Left hindlimb (tissue), 1 donor: ENCODE measurements at regions not wholly inside any gene's neighbourhood (a gene's known extent, or its start where the extent isn't known, plus 50 kb on each side); places are given as distances from the start of the nearest gene placed in this dataset.

Source experiments
- DNase-seq: peaks from one replicate; pipeline ENCODE4 v3.0.0-alpha.2; 2018

DNA sequence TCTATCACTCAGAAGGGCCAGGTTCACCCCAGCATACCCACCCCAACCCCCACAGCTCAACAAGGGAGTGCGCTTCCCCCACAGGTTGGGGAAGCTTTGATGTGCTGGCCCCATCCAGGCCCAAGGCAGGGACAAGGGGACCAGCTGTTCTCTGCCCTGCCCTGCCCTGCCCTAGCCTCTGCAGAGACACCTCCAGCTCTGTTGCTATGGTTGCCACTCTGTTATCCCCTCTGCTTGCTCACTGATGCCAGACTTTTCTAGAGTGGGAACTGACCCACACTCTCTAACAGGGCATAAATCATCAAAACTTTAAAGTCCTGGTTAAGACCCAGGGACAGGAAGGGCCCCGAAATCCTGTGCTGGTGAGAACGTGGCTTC is 50.4 kb upstream of the ENPP7 start:
- no peak for DNase-seq

GRCh38 chr17:79679631-79680317 is 51.0 kb upstream of the ENPP7 start:
- no peak for DNase-seq

DNA sequence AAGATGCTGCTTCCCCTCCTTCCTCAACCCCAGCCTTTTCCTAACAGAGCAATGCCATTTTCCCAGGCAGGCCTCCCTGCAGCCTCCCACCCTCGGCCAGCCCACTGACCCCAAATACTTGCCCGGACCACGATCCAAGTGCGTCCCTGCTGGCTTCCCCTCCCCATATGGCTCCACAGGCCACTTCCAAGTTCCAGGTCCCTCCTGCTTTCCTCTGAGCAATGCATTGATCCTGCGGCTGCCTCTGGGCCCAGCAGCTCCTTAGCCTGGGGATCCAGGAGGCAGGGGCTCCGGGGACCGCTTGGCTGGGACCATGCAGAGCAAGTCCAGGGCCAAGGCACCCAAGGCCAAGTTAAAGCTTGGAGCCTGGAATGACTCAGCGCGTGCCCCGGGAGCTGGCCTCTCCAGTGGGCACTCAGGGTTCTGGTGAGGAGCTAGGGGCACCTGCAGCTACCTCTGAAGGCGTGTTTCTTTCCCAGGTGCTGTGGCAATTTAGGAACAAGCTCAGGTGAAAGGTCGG is 51.9 kb upstream of the ENPP7 start:
- no peak for DNase-seq

DNA sequence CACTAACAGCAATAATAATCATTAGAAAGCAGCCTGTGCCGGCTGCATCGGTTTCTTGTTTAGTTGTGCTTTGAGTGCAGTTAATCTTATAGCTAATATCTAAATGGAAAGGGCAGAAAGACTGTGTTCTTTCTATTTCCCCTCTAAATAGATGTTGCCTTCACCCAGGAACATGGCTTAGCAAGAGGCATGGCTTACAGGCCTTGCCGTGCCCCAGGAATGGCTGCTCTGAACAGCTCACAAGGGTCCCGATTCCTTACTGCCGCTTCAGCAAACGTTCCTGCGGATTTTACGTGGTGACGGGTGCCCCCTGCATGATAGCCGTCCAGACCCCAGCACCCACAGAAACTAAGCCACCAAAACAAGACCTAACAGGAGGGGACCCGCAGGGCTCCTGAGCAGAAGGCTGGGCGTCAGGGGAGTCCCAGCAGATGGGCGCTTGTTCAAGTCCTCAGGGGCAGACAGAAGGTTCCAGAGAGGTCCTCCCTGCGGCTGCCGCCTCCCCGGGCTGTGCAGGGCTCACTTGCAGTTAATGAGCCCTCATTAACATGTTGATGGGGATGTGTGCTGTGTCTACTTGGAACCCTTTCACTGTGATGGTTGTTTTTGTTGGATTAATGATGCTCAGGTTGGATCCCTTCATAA is 52.5 kb upstream of the ENPP7 start:
- no peak for DNase-seq

GRCh38 chr17:79677646-79678045 is 53.1 kb upstream of the ENPP7 start:
- no peak for DNase-seq

DNA sequence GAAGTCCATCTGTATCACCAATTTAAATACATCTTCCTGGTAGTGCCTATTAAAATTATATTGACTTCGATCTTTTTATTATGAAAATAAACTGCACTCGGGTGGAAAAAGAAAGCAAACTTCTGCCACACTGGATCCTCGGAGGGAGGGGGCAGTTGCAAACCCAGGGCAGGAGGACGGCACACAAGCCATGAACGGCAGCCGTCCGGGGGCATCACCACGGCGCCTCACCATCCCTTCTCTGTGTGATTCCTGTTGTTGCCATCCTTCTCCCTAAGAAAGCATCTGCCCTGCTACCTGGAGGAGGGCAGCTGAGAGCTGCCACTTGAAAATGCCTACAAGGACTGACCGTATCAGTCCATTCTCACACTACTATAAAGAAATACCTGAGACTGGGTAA is 53.9 kb upstream of the ENPP7 start:
- no peak for DNase-seq

DNA sequence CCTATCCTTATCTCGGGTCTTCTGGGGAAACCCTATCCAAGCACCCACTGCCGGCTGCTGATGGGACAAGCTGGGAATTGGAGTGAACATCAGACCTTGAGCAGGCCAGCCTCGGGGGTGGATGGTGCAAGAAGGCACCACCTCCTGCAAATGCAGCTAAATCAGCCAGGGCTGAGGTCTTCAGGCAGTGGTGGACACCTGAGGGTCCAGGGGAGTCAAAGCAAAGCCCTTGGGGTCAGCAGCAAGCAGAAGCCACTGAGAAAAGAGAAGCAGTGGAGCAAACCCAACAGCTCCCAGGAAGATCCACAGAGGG is 55.4 kb upstream of the ENPP7 start:
- no peak for DNase-seq

GRCh38 chr17:79674506-79675412 is 56.0 kb upstream of the ENPP7 start:
- DNase-seq: no peak

DNA sequence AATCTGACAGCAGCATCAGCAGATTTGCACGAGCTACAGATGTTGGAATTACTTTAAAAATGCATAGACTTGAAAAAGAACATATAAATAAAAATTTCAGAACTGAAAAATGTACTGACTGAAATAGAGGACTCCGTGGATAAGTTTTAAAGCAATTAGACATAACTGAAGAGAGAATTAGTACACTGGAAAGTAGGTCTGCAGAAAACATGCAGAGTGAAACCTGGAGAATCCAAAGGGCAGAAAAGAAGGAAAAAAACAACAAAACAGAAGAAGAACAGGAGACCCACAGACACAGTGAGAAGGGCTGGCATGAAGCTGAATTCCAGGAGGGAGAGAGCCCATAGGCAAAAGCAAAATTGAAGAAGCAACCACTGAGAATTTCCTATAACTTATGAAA is 57.2 kb upstream of the ENPP7 start:
- no peak for DNase-seq

DNA sequence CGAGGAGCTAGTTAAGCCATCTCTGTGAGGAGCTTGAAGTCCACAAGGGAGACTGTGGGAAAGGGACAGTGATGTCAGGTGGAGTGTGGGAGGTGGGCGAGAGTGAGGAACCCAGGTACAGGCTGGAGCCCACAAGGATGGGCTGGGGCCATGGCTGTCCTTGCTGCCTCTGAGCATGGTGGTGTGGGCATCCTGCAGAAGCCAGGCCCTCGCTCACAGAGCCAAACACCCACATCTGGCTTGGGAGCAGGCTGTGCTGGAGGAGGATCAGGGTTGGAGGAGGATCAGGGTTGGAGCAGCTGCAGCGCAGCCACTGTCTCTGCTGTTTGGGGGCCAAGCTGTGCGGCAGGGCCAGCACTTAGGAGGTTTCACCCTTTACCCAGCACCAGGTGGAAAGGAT is 58.2 kb upstream of the ENPP7 start:
- no peak for DNase-seq

DNA sequence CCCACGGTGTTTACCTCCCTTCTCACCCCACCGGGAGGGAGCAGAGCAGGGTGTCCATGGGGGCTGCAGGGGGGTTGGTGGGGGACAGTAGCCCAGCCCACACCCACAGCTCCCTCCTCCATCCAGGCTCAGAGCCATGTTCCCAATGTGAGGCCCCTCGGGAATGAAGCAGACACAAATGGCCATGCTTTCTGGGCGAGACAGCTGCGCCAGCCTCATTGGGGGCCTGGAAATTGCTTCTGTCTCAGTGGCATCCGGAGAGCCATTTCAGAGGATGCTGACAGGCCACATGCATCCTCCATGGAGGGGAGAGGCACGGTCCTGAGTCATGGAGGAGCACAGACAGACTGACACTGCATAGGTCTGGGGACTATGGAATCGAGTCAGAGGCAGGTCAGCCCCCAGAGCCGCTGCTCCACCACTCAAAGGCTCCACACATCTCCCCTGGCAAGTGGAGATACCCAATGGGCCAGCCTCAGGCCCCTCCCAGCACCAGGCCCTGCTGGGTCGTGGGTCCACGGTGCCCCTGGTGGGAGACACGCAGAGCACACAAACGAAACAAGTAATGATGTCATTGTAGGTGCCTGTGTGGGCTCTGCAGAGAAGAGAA is 59.6 kb upstream of the ENPP7 start:
- DNase-seq: no peak

DNA sequence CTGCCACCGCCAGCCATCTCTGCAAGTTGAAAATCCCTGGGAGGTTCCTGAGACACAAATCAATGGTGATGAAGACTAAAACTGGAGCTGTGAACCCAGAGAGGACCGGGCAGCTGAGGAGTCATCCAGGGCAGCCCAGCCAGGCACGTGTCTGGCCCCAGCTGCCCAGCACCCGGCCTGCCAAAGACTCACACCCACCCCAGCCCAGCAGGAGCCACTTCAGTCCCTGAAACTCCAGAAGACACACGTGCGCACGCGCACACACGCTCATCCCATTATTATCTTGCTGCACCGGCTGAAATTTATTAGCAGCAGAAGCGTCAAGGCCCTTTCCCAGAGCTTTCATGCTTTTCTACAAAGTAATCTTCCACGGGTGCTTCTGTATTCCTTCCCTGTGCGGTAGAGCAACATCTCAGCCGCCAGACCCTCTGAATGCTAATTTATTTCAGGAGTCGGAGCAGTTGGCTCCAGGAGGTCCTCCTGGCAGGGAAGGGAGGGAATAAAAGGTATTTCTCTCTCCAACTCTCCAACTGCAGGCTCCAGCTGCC is 59.8 kb upstream of the RBFOX3 start:
- DNase-seq: no peak

DNA sequence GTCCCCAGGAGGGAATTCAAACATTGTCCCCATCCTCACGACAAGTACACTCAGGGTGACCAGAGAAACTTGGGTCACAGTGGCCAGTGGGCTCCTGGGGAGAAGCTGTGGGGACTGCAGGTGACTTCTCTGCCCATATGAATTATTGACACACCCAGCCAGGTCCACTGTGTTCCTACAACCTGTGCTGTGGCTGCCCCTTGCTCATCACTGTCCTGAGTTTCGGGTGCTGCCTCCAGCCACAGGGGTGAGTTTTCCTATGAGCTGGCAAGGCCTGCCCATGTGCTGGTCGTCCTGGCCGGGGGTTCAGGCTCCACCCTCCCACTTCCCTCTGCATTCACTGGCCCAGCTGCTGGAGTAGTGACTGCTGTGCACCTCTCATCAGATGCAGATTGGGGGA is 59.0 kb upstream of the RBFOX3 start:
- DNase-seq: no peak

- no peak for DNase-seq
These were observed 57.7 kb upstream of the RBFOX3 start for GRCh38 chr17:79668344-79669250.

GRCh38 chr17:79667746-79668145 is 56.9 kb upstream of the RBFOX3 start:
- DNase-seq: no peak

- no peak for DNase-seq
These were observed 56.4 kb upstream of the RBFOX3 start for GRCh38 chr17:79667121-79667715.

GRCh38 chr17:79666111-79666510 is 55.3 kb upstream of the RBFOX3 start:
- DNase-seq: no peak

DNA sequence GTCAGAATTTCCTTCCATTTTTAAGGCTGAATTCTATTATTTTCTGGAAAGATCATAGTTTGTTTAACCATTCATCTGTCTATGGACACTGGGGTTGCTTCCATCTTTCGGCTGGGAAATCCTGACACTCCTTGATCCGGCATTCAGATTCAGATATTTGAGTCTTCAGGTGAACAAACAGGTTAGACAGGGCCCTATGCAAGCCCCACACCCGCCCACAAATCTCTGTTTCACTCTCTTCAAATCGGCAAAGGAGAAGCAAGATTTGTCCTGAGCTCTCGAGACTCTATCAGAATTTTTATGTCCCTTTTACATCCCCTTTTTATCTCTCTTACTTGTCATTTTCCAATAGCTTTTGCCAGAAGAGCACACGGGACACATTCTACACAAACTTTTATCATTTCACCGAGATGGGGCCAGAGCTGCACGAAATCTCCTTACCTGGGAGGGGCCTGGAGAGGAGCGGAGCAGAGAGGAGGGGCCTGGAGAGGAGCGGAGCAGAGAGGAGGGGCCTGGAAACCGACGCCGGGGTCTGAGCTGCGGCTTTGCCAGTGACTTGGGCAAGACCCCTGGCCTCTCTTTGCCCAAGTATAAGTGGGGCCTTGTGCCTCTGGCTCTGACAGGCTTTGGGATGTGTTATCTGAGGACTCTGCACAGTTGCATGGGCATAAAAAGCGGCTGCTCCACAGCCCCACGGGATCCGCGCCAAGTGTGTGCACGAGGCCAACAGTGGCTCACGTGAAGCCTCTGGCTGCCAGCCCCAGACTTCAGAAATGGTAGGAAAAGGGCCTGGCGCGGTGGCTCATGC is 54.3 kb upstream of the RBFOX3 start:
- peak; percentile 79 for DNase-seq

DNA sequence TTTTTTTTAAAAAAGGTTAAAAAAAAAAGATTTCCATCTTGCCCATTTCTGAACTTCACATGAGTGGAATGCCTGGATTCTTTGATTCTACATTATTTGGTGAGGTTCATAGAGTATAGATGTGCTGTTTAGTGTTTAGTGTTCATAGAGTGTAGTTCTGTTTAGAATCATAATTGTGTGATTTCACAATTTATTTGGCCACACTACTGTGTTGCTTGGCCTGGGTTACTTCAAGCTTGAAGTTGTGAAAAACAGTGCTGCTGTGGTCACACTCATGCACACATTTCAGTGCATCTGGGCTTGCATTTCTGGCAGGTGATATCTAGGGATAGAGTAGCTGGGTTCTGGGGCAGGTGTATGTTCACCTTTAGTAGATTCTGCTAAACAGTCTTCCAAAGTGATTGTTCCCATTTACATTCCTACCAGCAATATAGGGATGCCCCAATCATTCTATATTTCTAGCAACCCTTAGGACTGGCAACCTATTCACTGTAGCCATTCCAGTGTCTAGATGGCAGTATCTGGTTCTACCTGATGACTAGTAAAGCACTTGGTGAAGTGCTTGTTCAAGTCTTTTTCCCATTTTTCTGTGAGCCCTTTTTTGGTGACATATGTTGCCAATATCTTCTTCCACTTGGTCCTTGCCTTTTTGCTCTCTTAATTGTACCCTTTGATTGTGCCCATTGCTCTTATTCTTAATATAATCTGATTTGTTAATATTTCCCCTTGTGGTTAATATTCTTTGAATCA is 50.6 kb upstream of the RBFOX3 start:
- no peak for DNase-seq
